ENCODE measurements at regions not wholly inside any gene's neighbourhood (a gene's known extent, or its start where the extent isn't known, plus 50 kb on each side); places are given as distances from the start of the nearest gene placed in this dataset.

GRCh38 chr16:72480911-72481310 is 309.0 kb upstream of the PMFBP1 start (continued):
- TF ChIP-seq REST (IDR thresholded peaks at IDR 0.05; ENCODE audit: borderline replicate concordance) (no peak), REST (CRISPR knock-in tag; IDR thresholded peaks at IDR 0.05; ENCODE audit: low read depth) (no peak), GTF2B (IDR thresholded peaks at IDR 0.05; ENCODE audit: extremely low read depth, insufficient read length) (no peak), ZNF398 (CRISPR knock-in tag; IDR thresholded peaks at IDR 0.05) (no peak), MCM2 (IDR thresholded peaks at IDR 0.05; ENCODE audit: low read depth) (no peak), BCOR (IDR thresholded peaks at IDR 0.05) (no peak), HDAC8 (tag; IDR thresholded peaks at IDR 0.05) (no peak)

Measured in K562 (cell line).